ENCODE measurements at regions not wholly inside any gene's neighbourhood (a gene's known extent, or its start where the extent isn't known, plus 50 kb on each side); places are given as distances from the start of the nearest gene placed in this dataset.

DNA sequence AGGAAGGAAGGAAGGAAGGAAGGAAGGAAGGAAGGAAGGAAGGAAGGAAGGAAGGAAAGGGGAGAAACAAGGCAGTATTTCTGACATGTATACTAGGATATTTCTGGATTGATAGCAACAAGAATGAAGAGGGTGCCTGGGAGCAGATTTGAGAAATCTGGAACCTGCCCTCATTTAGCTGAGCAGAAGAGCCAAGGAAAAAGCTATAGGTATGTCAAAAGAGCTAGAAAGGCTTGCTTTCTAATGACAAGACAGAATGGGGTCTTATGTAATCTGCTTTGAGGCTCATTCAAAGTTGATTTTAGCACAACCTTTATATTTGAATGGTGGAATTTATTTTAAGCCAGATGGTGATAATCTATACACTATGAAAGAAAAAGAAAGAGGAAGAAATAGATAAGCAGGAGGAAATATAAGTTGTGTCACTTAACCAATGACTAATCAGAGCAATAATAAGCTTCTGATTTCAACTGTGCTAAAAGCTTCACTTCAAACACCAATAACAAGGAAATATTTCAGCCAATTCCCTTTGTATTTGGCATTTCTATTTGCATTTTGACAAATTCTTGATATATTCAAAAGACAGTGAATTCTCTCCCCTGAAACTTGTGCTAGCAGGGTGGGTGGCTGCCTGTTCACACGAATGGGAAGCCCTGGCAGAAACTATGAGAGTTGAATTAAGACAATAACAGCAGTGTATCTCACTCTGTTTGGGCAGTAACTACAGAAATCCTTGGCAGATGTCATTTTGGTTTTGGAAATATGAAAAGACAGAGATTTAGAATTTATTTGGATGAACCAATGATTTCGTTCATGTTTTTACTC is 76.3 kb upstream of the FLRT2 start:
- Histone ChIP-seq H3K4me2 (ENCODE audit: unreplicated experiment) (no peak overlapping the region), H3K79me2 (ENCODE audit: insufficient read depth) (no peaks in the 10 kb centered on the region), H3K9me3 (ENCODE audit: low read depth) (no peaks in the 10 kb centered on the region), H2AFZ (0 out of 2 replicates have a peak overlapping the region, but pooled peaks have one; percentile 20), H3K9ac (no peak overlapping the region), H3F3A (ENCODE audit: insufficient read depth) (no peaks in the 10 kb centered on the region), H3K4me1 (ENCODE audit: insufficient read depth) (no peaks in the 10 kb centered on the region), H3K36me3 (ENCODE audit: low read depth) (no peaks in the 10 kb centered on the region), H4K20me1 (ENCODE audit: insufficient read depth) (no peaks in the 10 kb centered on the region), H3K9me2 (ENCODE audit: insufficient read depth) (no peaks in the 10 kb centered on the region), H3K4me3 (no peak overlapping the region), H3K27me3 (replicated peaks; ENCODE audit: insufficient read depth) (no peaks in the 10 kb centered on the region), H3K27ac (no peak overlapping the region)
- no peak for DNase-seq
- in situ Hi-C loops (cut with MboI): no loop called here
- no peak for TF ChIP-seq EZH2 (IDR thresholded peaks at IDR 0.05; ENCODE audit: insufficient read depth, poor library complexity, severe bottlenecking)
- TF ChIP-seq EZH2phosphoT487 (IDR thresholded peaks at IDR 0.05; ENCODE audit: insufficient read depth, low read depth): no peak
- 18 to 27% methylated on average over 2 of the region's 2 CpGs for WGBS, 2 experiments (ENCODE audit: low coverage in 1 of 2, low lambda C conversion rate in 2 of 2, missing lambda C conversion rate in 2 of 2)

GRCh38 chr14:85454226-85454813 is 75.6 kb upstream of the FLRT2 start:
- Histone ChIP-seq H2AFZ (no peak overlapping the region), H4K20me1 (ENCODE audit: insufficient read depth) (no peaks in the 10 kb centered on the region), H3F3A (ENCODE audit: insufficient read depth) (no peaks in the 10 kb centered on the region), H3K27me3 (replicated peaks; ENCODE audit: insufficient read depth) (no peaks in the 10 kb centered on the region), H3K4me3 (no peak overlapping the region), H3K27ac (no peak overlapping the region), H3K79me2 (ENCODE audit: insufficient read depth) (no peaks in the 10 kb centered on the region), H3K9me3 (ENCODE audit: low read depth) (no peaks in the 10 kb centered on the region), H3K9ac (no peak overlapping the region), H3K4me1 (ENCODE audit: insufficient read depth) (no peaks in the 10 kb centered on the region), H3K4me2 (ENCODE audit: unreplicated experiment) (no peak overlapping the region), H3K9me2 (ENCODE audit: insufficient read depth) (no peaks in the 10 kb centered on the region), H3K36me3 (ENCODE audit: low read depth) (no peaks in the 10 kb centered on the region)
- 93 to 95% methylated on average over 3 of the region's 3 CpGs for WGBS, 2 experiments (ENCODE audit: low coverage in 1 of 2, low lambda C conversion rate in 2 of 2, missing lambda C conversion rate in 2 of 2)
- in situ Hi-C loops (cut with MboI): no loop called here
- no peak for DNase-seq
- TF ChIP-seq EZH2phosphoT487 (IDR thresholded peaks at IDR 0.05; ENCODE audit: insufficient read depth, low read depth): no peak
- TF ChIP-seq EZH2 (IDR thresholded peaks at IDR 0.05; ENCODE audit: insufficient read depth, poor library complexity, severe bottlenecking): no peak

DNA sequence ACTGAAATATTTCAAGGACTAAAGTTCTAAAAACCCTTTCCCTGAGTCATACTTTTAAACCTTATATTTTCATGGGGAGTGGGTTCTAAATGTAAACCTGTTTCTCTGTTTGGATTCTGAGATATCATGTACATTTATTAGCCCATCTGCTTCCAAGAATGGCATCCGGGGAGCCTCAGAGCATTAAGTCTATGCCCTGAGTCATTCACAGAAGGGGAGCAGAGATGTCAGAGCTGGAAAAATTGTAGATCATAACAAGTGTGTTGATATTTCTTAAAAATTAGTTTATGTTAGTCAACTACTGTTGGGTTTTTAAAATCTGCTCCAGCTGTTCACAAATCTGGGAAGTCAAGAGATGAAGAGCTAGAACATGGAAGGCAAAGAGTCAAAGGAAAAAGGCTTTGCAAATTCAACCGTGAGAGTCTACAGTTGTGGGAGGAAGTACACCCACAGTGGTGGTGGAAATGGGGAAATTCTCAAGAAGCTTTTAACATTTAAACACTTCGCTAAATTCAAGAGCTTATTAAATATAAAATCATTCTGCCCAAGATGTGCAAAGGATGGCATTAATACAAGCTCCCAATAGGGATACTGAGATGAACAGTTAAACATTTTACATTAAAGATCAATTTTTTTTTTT is 70.5 kb upstream of the FLRT2 start:
- Histone ChIP-seq H3F3A (ENCODE audit: insufficient read depth) (no peaks in the 10 kb centered on the region), H4K20me1 (ENCODE audit: insufficient read depth) (no peaks in the 10 kb centered on the region), H3K9me2 (ENCODE audit: insufficient read depth) (no peaks in the 10 kb centered on the region), H2AFZ (no peak overlapping the region), H3K4me2 (ENCODE audit: unreplicated experiment) (no peak overlapping the region), H3K4me1 (ENCODE audit: insufficient read depth) (no peaks in the 10 kb centered on the region), H3K4me3 (no peak overlapping the region), H3K27me3 (replicated peaks; ENCODE audit: insufficient read depth) (no peaks in the 10 kb centered on the region), H3K36me3 (ENCODE audit: low read depth) (no peaks in the 10 kb centered on the region), H3K9ac (no peak overlapping the region), H3K79me2 (ENCODE audit: insufficient read depth) (no peaks in the 10 kb centered on the region), H3K27ac (no peak overlapping the region), H3K9me3 (ENCODE audit: low read depth) (no peaks in the 10 kb centered on the region)
- no peak for DNase-seq
- TF ChIP-seq EZH2phosphoT487 (IDR thresholded peaks at IDR 0.05; ENCODE audit: insufficient read depth, low read depth) (no peak), EZH2 (IDR thresholded peaks at IDR 0.05; ENCODE audit: insufficient read depth, poor library complexity, severe bottlenecking) (no peak)
- WGBS, 2 experiments (ENCODE audit: low coverage in 1 of 2, low lambda C conversion rate in 2 of 2, missing lambda C conversion rate in 2 of 2): 95 to 97% methylated on average over 3 of the region's 3 CpGs
- in situ Hi-C loops (cut with MboI): no loop called here

DNA sequence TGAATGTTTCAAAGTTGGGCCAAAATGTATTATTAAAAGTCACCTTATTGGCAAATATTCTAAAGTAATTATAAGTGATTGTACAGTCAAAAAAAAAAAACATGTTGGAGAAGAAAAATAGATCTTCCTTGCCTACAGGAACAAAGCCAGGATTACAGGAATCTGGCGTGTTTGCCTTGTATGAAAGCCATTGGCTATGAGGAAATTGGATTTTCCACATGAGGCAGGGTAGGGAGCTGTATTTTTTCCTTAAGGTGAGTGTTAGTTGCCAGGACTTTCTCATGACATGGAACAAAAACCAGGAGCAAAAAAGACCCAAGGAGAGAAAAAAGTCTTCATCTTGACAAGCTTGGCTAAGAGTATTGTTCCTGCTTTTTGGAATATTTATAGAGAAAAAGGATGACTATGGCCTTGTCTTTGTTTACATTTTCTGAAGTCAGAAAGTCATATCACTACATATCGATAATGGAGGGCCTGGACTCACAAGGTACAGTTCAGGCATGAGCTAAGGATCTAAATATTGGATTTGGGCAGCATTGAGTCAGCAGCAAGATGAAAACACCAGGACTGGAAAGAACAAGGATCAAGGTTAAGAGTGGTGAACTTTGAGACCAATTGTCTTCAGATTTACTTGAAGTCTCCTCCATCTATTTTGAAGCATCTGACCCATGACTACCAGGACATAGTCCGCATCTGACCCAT is 68.4 kb upstream of the FLRT2 start:
- peak overlapping the region; percentile 8; the same call in 1 of the 2 replicates for H2AFZ ChIP-seq
- no peak overlapping the region for H3K27ac ChIP-seq
- H3K4me1 ChIP-seq (ENCODE audit: insufficient read depth): no peaks in the 10 kb centered on the region
- in situ Hi-C loops (cut with MboI): no loop called here
- TF ChIP-seq EZH2phosphoT487 (IDR thresholded peaks at IDR 0.05; ENCODE audit: insufficient read depth, low read depth) (no peak), EZH2 (IDR thresholded peaks at IDR 0.05; ENCODE audit: insufficient read depth, poor library complexity, severe bottlenecking) (no peak)
- no peak overlapping the region for H3K4me2 ChIP-seq (ENCODE audit: unreplicated experiment)
- 82 to 95% methylated on average over 3 of the region's 3 CpGs for WGBS, 2 experiments (ENCODE audit: low coverage in 1 of 2, low lambda C conversion rate in 2 of 2, missing lambda C conversion rate in 2 of 2)
- no peak overlapping the region for H3K9ac ChIP-seq
- no peaks in the 10 kb centered on the region for H3K9me2 ChIP-seq (ENCODE audit: insufficient read depth)
- no peaks in the 10 kb centered on the region for H3K79me2 ChIP-seq (ENCODE audit: insufficient read depth)
- no peaks in the 10 kb centered on the region for H3K9me3 ChIP-seq (ENCODE audit: low read depth)
- no peak for DNase-seq
- H3F3A ChIP-seq (ENCODE audit: insufficient read depth): no peaks in the 10 kb centered on the region
- no peaks in the 10 kb centered on the region for H3K27me3 ChIP-seq (replicated peaks; ENCODE audit: insufficient read depth)
- no peaks in the 10 kb centered on the region for H3K36me3 ChIP-seq (ENCODE audit: low read depth)
- no peak overlapping the region for H3K4me3 ChIP-seq
- no peaks in the 10 kb centered on the region for H4K20me1 ChIP-seq (ENCODE audit: insufficient read depth)
